ENCODE measurements at regions not wholly inside any gene's neighbourhood (a gene's known extent, or its start where the extent isn't known, plus 50 kb on each side); places are given as distances from the start of the nearest gene placed in this dataset.

DNA sequence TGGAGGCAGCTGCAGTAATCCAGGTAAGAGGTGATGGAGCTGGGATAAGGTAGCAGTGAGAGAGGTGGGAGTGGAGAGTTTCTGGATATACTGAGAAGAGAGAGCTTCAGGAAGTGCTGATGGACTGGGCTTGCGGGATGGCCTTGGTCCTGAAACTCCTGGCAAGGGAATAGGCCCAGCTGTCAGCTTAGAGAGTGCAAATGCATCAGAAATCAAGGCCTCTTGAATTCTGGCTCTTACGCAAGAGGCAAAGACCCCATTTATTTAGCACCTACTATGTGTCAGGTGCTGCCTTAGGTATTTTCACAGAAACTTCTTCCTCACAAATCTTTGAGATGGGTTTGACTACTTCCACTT lies 227.2 kb upstream of the MAP3K1 start:
- DNase-seq (ENCODE audit: low read depth, low spot score): no peak

DNA sequence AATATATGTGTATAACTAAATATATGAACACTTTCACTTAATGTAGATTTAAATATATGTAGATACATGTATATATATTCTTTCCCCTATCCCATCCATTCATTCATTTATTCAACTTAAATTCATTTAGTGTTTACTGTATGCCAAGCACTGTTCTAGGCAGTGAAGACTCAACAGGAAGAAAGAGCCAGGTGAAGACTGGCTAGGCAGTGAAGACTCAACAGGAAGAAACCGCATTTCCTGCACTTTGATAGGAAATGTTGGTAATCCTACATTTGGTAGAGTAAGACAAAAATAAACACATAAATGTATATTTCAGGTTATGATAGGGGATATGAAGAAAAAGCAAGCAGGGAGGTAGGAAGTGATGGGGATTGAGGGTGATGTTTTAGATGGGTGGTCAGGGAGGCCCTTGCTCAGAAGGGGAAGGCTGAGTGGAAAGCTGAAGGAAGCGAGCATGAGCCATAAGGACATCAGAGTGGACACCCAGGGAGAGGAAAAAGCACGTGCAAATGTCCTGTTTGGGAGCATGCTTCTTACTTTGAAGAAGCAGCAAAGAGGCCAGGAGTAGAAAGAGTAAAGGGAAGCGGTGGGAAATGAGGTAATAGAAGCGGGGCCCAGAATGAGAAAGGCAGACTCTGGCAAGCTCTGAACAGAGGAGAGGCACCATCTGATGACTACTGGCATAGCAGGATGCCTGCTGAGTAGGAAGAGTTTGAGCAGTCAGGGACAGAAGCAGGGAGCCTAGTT lies 227.8 kb upstream of the MAP3K1 start:
- DNase-seq (ENCODE audit: low read depth, low spot score): no peak

DNA sequence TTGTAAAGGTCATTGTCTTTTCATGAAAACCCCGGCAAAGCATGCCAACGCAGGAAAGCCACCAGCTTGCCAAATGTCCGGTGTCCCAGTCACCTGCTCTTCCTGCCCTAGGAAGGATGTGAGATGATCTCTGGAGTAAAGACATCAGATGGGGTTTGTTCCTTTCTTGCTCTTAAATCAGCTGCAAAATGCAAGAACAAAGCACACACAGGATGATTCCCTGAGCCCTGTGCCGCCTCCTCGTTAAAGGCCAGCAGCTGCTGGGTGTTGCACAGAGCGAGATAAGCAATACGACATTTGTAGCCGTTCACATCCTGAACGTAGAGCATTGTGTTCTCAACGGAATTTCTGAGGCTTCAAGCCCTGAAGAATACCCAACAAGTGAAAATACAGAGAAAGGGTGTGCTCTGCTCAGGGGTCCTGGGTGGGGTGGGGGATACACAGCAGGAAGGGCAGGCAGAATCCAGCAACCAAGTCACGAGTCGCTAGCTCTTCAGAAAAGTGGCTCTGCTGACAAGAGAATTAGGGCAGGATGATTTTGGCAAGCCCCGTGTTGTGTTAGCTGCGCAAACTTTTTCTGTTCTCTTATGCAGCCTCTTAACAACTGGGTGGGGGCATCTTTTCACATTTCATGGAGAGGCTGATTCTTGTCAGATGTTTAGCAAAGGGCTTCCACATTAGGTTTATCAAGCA lies 229.2 kb upstream of the MAP3K1 start:
- DNase-seq (ENCODE audit: low read depth, low spot score): no peak

DNA sequence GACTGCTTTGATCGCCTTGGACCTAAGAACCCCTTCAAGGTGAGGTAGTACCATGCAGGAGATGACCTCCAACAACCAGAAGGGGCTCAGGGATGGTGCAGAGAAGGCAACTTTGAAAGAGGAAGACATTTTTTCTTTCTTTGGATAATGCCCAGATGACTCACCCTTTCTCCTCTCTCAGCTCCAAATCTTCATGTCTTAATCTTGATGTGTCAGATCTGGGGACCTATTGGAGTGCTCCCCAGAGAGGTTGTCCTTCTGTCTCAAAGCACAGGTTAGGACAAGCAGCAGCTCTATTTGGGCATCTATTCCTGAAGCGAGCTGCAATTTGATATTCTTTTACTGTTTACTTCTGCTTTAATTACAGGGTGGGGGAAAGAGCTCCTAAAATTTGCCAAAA lies 229.9 kb upstream of the MAP3K1 start:
- DNase-seq (ENCODE audit: low read depth, low spot score): no peak

DNA sequence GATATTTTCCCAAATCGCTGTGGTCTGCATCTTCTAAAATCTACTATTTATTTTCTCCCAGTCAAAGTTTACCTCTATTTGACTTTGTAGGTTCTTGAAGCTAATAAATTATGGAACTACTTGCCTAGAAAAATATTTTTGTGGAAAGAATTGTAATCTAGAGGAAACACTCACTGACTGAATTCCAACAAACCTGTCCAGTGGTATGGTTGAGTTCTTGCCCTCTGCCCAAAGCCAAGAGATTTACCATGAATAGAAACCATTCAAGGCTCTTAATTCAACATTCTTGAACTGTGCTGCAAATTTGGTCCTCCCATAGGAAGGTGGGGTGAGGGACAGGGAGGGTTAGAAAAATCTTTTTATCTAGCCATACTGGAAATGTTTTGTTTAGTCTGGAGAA lies 233.9 kb upstream of the MAP3K1 start:
- DNase-seq (ENCODE audit: low read depth, low spot score): no peak

DNA sequence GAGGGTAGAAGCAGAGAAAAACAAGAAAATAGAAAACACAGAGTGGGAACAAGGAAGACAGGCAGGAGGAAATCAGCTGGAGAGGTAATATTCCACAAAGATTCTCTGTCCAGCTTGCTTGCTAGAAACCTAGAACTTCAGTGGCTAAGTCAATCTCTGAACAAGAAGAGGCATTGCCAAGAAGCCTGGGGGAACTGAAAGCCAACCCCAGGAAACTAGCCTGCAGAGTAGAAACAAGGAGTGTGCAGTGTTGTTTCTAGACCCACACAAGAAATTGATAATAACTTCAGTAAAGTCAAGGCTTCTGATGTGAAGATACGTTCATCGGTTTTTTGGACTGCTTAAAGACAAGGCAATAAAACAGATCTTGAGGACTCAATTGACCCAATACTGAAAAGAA lies 234.5 kb upstream of the MAP3K1 start:
- DNase-seq (ENCODE audit: low read depth, low spot score): no peak

DNA sequence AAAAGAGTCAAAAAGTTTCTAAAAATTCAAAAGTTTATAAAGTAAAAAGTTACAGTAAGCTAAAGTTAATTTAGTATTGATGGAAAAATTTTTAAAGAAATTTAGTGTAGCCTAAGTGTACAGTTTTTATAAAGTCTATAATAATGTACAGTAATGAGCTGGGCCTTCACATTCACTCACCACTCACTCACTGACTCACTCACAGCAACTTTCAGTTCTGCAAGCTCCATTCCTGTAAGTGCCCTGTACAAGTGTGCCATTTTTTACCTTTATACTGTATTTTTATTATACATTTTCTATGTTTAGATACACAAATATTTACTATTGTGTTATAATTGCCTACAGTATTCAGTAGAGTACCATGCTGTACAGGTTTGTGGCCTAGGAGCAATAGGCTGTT lies 239.5 kb upstream of the MAP3K1 start:
- DNase-seq (ENCODE audit: low read depth, low spot score): no peak

DNA sequence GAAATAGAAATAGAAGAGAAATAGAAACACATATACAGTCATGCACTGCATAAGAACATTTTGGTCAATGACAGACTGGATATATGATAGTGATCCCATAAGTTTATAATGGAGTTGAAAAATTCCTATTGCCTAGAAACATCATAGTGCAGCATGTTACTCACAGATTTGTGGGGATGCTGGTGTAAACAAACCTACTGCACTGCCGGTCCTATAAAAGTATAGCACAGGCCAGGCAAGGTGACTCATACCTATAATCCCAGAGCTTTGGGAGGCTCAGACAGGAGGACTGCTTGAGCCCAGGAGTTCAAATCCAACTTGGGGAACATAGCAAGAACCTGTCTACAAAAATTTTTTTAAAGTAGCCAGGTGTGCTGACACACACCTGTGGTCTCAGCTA lies 240.6 kb upstream of the MAP3K1 start:
- no peak for DNase-seq (ENCODE audit: low read depth, low spot score)

DNA sequence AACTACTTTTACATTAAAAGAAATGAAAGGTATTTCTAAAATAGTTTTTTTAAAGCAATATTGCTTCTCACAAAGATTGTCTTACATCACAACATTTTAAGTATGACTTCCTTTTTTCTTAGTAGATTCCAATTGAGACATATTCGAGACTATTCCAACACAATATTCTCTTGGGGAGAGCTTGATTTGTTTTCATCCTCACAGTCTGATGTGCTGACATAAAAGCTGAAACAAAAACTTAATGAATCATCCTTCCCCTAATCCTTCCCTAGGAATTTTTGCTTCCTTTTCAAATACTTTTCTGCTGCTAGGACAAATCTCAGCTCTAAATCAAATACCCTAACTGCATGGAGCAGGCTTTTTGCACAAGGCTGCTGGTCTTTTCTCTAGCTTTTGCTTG lies 245.8 kb upstream of the MAP3K1 start:
- DNase-seq (ENCODE audit: low read depth, low spot score): no peak

DNA sequence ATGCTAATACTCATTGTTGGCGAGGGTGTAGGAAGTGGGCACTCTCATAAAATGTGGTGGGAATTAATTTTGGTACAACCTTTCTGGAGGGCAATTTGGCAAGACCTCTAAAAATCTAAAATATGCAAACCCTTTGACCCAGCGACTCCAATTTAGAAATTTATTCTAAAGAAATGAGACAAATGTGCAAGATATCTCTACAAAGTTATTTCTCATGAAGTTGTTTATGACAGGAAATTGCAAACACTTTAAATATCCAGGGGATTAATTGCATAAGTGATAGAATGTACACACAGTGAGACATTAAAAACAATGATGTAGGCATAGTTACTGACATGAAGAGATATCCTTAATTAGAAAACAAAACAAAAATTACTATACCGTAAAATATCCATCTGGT lies 246.3 kb upstream of the MAP3K1 start:
- DNase-seq (ENCODE audit: low read depth, low spot score): no peak

DNA sequence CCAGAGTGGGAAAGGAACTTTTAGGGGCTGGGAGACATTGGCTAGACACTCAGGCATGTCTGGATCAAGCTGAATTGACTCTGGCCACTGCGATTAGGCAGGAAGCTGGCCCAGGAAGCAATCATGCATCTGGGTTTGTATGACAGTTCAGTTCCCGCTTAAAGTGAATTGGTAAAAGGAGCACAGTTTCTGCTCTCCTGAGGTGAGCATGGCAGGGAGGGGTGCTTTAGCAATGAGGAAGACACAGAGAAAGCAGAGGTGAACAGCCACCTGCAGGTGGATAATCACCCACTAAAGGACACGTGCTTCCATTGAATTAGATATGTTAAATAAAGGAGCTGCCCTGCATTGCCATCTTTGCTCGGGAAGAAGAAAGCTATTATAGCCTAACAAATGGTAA lies 248.1 kb upstream of the MAP3K1 start:
- no peak for DNase-seq (ENCODE audit: low read depth, low spot score)

DNA sequence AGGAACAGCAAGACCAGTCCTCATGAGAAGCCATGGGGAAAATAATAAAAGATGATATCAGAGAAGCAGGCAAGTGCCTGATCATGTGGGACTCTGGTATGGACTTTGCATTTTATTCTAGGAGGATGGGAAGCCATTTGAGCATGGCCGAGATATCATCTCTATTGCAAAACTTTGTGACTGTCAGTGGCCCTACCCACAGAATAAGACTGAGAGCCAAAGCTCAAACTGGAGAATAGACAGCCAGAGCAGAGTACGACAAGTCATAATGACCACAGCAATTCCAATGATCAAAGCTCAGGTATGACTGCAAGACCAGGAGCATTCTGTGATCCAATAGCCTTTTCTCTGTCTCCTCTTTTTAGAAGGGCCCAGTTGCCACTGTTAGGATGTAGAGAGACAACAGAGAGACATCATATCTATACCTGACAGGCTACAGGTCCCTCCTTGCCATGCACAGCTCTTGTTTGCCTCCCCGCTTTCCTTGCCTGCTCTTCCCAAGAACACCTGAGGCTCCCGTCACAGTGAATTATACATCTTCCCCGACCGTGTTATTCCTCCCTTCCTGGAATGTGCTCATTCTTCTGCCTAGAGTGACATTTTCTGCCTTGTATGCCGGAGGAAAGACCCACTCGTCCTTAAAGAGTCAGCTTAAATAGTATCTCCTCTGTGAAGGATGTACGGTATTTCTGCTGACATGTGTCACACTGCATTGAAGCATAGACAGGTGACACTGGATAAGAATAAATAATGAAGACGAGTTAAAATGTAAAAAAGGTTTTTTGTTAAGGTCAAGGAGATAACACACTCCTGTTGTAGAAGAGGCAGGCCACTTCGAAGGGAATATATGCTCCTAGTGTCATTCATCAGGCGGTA lies 248.7 kb upstream of the MAP3K1 start:
- DNase-seq (ENCODE audit: low read depth, low spot score): no peak

DNA sequence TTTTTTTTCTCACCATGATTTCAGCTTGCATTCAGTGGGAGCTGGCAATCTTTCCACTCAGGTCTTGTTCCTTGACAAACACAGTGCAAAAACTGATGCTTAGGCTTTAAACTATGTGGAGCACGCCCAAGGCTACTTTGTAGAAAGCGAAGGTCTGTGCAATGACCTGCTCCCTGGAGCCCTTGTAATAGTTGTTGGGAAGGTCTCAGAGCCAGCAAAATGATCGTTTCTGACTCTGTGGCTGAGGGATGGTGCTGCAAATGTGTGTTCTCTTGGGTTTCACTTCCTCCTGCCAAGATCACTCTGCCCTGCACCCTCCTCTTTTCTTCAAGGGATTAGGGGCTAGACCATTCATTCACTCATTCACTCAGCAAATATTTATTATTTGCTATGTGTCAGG lies 249.7 kb upstream of the MAP3K1 start:
- DNase-seq (ENCODE audit: low read depth, low spot score): no peak

DNA sequence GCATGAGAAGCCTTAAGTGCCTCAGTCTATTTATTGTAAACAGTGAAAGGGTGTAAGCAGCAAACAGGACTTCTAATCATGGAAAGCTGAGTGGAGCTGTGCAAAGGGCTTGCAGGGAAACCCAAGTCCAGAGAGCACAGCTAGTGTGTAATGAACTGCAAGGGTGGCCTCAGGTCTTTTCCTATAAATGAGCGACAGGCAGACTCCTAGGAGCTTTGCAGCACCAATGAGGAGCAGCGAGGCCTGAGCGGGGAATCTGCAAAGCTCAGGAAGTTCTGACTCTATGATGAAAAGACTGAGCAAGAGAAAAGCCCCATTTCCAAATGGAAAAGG lies 250.1 kb upstream of the MAP3K1 start:
- no peak for DNase-seq (ENCODE audit: low read depth, low spot score)

DNA sequence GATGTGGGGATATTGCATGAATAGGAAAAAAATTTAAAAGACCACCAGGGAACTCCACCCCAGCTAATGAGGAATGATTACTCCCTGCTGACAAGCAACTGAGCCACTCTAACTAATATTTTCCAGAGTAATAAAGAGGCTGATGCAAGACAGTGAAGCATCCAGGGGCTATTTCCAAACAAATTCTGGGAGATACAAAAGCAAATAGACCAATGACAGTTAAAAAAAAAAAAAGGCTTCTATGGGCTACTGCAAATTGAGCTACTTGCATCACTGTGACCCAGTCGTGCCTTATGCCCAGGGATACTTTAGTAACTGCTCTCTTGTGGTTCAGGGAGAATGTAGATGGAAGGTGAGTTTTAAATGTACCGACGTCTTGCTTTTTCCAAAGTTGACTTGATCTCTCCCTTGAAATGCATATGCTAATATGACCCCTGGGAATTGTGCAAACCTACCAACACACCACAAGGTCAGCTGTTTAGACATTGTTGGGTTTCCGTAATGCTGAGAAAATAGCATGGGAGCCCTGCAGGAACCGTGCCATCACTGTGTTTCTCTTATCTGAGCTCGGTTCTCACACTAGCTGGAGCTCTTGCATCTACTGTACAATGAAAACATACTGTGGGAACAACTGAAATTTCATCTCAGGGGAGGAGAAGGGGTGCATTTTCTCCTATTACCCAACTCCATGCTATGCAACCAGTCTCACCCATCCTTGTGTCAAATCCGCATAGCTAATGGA lies 250.6 kb upstream of the MAP3K1 start:
- no peak for DNase-seq (ENCODE audit: low read depth, low spot score)

DNA sequence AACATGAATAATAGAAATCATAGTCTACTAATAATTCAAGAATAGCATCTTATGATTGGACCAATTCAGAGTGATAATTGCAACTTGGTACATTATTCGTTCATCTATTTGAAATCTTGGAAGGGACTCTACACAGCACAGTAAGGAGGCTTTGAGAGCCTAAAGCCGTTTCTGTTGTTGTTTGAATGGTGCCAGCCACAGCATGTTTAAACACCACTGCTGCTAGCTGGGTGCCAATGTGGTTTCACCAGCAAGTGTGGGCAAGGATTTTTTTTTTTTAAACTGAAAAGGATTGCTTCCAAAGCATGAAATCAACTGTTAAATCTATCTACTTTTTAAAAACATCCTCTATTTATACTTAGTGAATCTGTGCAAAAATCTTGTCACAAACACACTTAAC lies 253.9 kb upstream of the MAP3K1 start:
- no peak for DNase-seq (ENCODE audit: low read depth, low spot score)

DNA sequence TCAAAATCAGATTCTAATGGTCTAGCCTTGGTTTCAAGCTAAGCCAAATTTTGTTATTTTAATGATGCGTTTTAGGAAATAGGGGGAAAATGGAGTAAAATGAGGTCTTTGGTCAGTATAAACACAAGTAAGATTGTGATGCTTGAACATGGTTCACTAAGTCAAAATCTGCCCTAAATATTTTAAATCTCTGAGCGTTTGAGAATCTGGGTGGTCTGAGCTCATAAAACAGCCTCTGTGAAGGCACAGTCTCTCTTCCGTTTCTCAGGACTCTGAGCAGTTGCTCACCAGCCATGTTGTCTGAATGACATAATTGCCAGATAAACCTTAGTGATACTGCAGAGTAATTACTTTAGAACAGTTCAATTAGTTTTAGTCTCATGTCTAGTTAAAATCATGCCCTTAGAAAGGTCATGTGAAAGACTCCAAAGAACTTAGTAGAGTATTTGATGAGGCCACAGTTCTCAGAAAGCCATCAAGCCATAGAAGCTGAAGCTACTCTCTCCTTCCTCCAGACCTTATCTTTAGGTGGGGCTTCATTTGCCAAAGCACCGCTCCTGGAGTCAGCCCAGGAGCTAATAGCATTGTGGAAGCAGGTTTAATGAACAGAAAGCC lies 257.1 kb upstream of the MAP3K1 start:
- no peak for DNase-seq (ENCODE audit: low read depth, low spot score)

DNA sequence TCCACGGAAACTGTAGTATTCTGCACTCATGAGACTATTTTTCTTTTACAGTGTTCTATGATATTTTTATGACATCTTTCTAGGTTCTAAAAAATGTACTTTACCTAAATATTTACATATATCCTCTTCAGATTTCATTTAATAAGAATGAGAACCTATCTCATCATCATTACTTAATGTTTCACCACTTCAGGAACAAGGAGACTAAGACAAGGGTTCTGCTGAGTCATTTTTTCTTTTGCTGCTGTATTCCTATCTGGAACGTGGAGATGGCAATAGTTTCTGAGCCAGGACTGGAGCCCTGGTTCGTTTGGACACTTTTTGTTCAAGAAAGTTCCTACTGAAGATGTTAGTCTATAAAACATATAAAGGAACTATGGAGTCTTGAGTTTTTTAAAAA lies 258.2 kb upstream of the MAP3K1 start:
- no peak for DNase-seq (ENCODE audit: low read depth, low spot score)

DNA sequence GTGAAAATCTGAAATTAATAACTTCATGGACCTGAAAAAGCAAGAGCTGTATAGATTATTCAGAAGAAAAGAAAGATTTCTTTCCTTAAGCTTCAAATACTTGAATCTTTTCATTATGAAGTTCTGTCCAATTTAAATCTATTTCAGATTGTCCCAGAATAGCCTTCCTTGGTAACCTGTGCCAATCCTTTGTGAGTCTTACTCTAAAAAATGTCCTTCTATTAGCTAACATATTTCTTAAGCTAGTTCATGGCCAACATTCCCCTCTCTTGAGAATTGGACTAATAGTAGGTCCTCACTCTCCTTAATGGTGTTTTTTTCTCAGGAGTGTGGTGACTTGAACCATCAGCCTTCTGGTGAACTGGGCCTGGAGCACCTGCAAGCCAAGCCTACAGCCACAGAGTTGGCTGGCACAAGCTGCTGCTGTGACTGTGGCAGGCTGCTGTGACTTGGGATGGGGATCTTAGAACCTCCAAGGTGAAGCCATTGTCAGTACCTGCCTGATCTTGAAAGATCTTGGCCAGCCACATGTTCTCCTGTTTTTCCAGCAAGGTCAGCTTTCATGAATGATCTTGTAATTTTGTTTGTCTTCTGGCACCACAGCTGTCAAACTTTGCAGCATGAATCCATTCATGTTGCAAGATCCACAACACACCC lies 262.6 kb upstream of the MAP3K1 start:
- no peak for DNase-seq (ENCODE audit: low read depth, low spot score)

DNA sequence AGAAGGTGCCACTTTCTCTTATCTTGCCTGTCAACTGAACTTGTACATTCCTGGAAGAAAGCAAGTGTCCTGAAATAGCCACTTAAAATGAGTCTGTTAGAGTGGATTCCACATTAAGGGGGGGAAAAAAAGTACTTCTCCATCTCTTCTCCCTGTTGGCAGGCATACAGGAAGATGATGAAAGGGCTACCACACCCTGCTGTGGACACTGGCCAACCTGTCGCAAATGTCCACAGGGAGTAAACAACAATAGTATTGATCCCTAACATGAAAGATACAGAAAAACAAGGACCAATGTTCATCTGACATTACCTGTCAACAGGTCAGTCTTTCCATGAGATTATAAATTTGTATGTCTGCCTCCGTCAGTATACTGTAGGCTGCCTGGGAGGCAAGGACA lies 265.1 kb upstream of the MAP3K1 start:
- no peak for DNase-seq (ENCODE audit: low read depth, low spot score)
